CD4-positive, alpha-beta memory T cell (primary cell): ENCODE measurements at regions not wholly inside any gene's neighbourhood (a gene's known extent, or its start where the extent isn't known, plus 50 kb on each side); places are given as distances from the start of the nearest gene placed in this dataset.

Experiments used
- CTCF ChIA-PET: fragments of 350-600 bp; sonication (Branson Sonifier 250); formaldehyde crosslinking; loops from one replicate; lab custom pipeline; 2021; ENCODE audit warnings: inconsistent platforms; ENCODE audit not compliant: partially characterized antibody; lab: Charles Lee
- POLR2A ChIA-PET: fragments of 350-600 bp; sonication (Branson Sonifier 250); formaldehyde crosslinking; loops from one replicate; lab custom pipeline; 2021; ENCODE audit not compliant: partially characterized antibody; lab: Charles Lee
- DNase-seq, 5 donors: peaks; one replicate each; pipeline versions ENCODE4 v3.0.0 to v3.0.0-alpha.2; 2020 to 2022; ENCODE audit warnings: mixed read lengths in 1 of 5
- H3K27ac ChIP-seq: one replicate; pipeline ENCODE4 v1.7.0; 2013; ENCODE audit warnings: low read depth, low read length
- H3K27me3 ChIP-seq: 2 replicates; pipeline ENCODE4 v1.7.0; 2013; ENCODE audit warnings: mild to moderate bottlenecking, low read length, moderate library complexity; ENCODE audit not compliant: insufficient read depth
- H3K36me3 ChIP-seq: 2 replicates; pipeline ENCODE4 v1.7.0; 2013; ENCODE audit warnings: mild to moderate bottlenecking, low read length, moderate library complexity; ENCODE audit not compliant: insufficient read depth
- H3K4me1 ChIP-seq: 2 replicates; pipeline ENCODE4 v1.7.0; 2013; ENCODE audit warnings: mild to moderate bottlenecking, low read length, moderate library complexity; ENCODE audit not compliant: insufficient read depth
- H3K4me3 ChIP-seq, 2 donors: one replicate each; pipeline ENCODE4 v1.7.0; 2013; ENCODE audit warnings: low read length in 2 of 2, mild to moderate bottlenecking in 1 of 2
- H3K9me3 ChIP-seq, 2 donors: one replicate each; pipeline ENCODE4 v1.7.0; 2013; ENCODE audit warnings: low read length in 2 of 2, control low read depth in 1 of 2; ENCODE audit not compliant: control insufficient read depth in 1 of 2
- H3K27ac Mint-ChIP-seq, 7 donors: one replicate each; pipeline ENCODE4 v1.8.0; 2020 to 2021; ENCODE audit warnings: mixed read lengths in 7 of 7, mild to moderate bottlenecking in 6 of 7, inconsistent platforms in 3 of 7, moderate library complexity in 3 of 7
- H3K27me3 Mint-ChIP-seq, 2 donors: one replicate each; pipeline ENCODE4 v1.8.0; 2020 to 2021; ENCODE audit warnings: mixed read lengths in 2 of 2
- H3K36me3 Mint-ChIP-seq, 2 donors: one replicate each; pipeline ENCODE4 v1.8.0; 2020 to 2021; ENCODE audit warnings: mixed read lengths in 2 of 2, inconsistent platforms in 1 of 2, mild to moderate bottlenecking in 1 of 2
- H3K4me1 Mint-ChIP-seq, 4 donors: one replicate each; pipeline ENCODE4 v1.8.0; 2020 to 2021; ENCODE audit warnings: mixed read lengths in 4 of 4, mild to moderate bottlenecking in 1 of 4
- H3K4me3 Mint-ChIP-seq, 8 donors: one replicate each; pipeline ENCODE4 v1.8.0; 2020 to 2021; ENCODE audit warnings: mixed read lengths in 8 of 8, mild to moderate bottlenecking in 7 of 8, moderate library complexity in 6 of 8, inconsistent platforms in 3 of 8
- H3K9me3 Mint-ChIP-seq, 8 donors: one replicate each; pipeline ENCODE4 v1.8.0; 2020 to 2021; ENCODE audit warnings: mixed read lengths in 8 of 8, mild to moderate bottlenecking in 5 of 8, inconsistent platforms in 3 of 8, moderate library complexity in 1 of 8
- intact Hi-C: fragments of 100-400 bp; cut with micrococcal nuclease; formaldehyde crosslinking; loops from one replicate; pipeline ENCODE4 v1.15.1; 2023

DNA sequence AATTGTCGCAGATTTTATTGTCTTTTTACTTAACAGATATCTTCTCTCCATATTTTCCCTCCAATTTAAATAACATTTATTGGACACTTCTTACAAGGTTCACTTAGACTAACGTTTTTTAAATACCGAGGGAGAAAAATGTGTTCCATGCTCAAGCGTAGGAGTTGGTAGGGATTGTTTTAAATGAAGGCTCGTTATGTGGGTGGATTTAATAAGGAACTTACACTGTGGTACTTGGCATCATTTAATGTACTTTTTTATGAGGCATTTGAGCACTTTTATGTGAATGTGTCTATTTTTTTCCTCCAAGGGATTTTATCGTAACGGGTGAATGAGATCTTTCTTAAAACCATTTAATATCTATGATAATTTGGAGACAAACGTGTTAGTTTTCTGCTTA, 125.0 kb upstream of the MTHFD1L start:
- Mint-ChIP-seq H3K27ac (no peak overlapping the region), H3K9me3 (no peaks in the 10 kb centered on the region), H3K4me1 (no peaks in the 10 kb centered on the region), H3K4me3 (no peak overlapping the region), H3K36me3 (no peaks in the 10 kb centered on the region), H3K27me3 (no peaks in the 10 kb centered on the region)
- no peak overlapping the region for H3K27ac ChIP-seq
- DNase-seq: no peak
- ChIA-PET POLR2A (no interaction called here), CTCF (interaction anchor here (1.1 to 1.9 kb wide), 3 partner anchors 31 to 322 kb away, joined by 3 to 16 read pairs (median 14); no protein-coding TSS in a partner anchor)
- H3K36me3 ChIP-seq: no peaks in the 10 kb centered on the region
- intact Hi-C loops: no loop called here
- H3K27me3 ChIP-seq: no peaks in the 10 kb centered on the region
- H3K4me3 ChIP-seq: no peak overlapping the region
- no peaks in the 10 kb centered on the region for H3K9me3 ChIP-seq
- H3K4me1 ChIP-seq: no peaks in the 10 kb centered on the region

DNA sequence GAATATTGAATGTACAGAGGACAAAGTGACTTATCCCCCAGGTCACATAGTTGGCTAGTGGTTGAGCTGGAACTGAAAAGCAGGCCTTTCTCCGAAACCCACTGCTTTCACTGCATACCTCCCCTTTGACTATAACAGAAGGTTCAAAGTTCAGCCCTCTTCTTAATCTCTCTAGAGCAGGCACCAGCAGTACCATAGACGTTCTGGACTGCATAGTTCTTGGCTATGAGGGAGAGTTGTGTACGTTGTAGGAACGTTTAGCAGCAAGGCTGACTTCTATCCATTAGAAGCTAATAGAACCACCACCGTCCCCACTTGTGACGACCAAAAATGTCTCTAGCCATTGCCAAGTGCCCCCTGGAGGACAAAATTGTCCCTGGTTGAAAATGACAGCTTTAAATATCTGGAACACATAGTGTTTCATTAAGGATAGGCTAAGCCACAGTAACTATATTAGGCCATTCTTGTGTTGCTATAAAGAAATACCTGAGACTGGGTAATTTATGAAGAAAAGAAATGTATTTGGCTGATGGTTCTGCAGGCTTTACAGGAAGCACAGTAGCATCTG, 123.8 kb upstream of the MTHFD1L start:
- Mint-ChIP-seq H3K36me3 (no peaks in the 10 kb centered on the region), H3K4me3 (no peak overlapping the region), H3K9me3 (no peaks in the 10 kb centered on the region), H3K27me3 (peaks cover 0 to 1% of the 10 kb centered on the region in 2 donors), H3K27ac (no peak overlapping the region), H3K4me1 (no peaks in the 10 kb centered on the region)
- Histone ChIP-seq H3K27me3 (no peaks in the 10 kb centered on the region), H3K4me3 (no peak overlapping the region), H3K9me3 (no peaks in the 10 kb centered on the region), H3K36me3 (no peaks in the 10 kb centered on the region), H3K4me1 (no peaks in the 10 kb centered on the region), H3K27ac (no peak overlapping the region)
- POLR2A ChIA-PET: no interaction called here
- CTCF ChIA-PET: interaction anchor here (0.7 to 1.8 kb wide), 5 partner anchors 195 to 323 kb away, joined by 3 to 14 read pairs (median 4); no protein-coding TSS in a partner anchor
- intact Hi-C loops: loop anchor here (1.0 kb wide), 1 partner anchor 323 kb away; no protein-coding TSS in a partner anchor
- DNase-seq: peak in 1 of 5 donors; percentile 6

DNA sequence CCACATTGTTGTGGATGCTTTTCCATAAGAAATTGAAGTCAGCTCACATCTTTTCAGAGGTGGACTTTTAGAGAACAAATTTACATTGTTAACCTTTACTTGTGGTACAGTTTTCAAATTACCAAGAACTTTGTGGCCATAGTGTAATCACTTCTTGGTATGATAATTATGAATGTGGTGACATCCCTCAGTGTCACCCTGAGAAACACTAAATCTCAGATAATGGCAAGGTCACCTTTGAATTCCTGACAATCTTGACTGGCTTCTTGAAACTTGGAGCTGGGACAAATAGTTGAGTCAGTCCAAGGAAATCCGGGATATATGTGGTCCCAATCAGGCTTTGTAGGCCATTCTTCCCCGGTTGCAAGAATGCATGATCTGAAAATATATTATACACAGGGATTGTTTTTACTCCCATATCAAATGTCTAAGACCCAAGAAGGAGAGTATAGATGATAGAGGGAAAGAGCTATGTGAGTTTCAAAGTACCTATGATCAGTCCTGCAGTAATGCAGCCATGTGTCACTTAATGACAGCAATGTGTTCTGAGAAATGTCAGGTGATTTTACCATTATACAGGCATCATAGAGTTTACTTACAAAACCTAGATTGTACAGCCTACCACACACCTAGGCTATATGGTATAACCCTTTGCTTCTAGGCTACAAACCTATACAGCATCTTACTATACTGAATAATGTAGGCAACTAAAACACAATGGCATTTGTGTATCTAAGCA, 120.8 kb upstream of the MTHFD1L start:
- Histone ChIP-seq H3K9me3 (no peaks in the 10 kb centered on the region), H3K4me1 (no peaks in the 10 kb centered on the region), H3K36me3 (no peaks in the 10 kb centered on the region), H3K27ac (no peak overlapping the region), H3K27me3 (no peaks in the 10 kb centered on the region), H3K4me3 (no peak overlapping the region)
- Mint-ChIP-seq H3K4me3 (no peak overlapping the region), H3K27ac (no peak overlapping the region), H3K27me3 (peaks cover 0 to 1% of the 10 kb centered on the region in 2 donors), H3K9me3 (no peaks in the 10 kb centered on the region), H3K4me1 (no peaks in the 10 kb centered on the region), H3K36me3 (no peaks in the 10 kb centered on the region)
- intact Hi-C loops: no loop called here
- ChIA-PET CTCF (no interaction called here), POLR2A (no interaction called here)
- DNase-seq: no peak

DNA sequence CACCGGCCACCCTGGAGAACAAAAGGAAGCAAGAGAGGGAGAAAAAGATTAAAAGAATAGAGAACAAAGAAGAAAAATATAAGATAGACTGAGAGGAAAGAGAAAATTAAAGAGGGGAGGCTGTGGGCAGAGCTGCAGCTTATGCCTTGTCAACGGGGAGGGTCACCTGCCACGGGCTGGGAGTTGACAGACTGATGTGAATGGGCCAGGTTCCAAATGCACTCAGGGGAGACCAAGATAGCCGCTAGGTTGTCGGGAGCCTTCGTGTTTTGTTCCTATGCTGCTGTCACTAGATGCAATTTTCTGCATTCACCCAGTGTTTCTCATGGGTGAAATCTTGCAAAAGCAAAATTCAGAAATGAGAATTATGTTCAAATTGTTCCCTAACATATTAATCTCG, 119.6 kb upstream of the MTHFD1L start:
- Histone ChIP-seq H3K4me3 (no peak overlapping the region), H3K27ac (no peak overlapping the region), H3K36me3 (no peaks in the 10 kb centered on the region), H3K27me3 (no peaks in the 10 kb centered on the region), H3K4me1 (no peaks in the 10 kb centered on the region), H3K9me3 (no peaks in the 10 kb centered on the region)
- peaks cover 0 to 1% of the 10 kb centered on the region in 2 donors for H3K27me3 Mint-ChIP-seq
- H3K27ac Mint-ChIP-seq: no peak overlapping the region
- H3K4me1 Mint-ChIP-seq: no peaks in the 10 kb centered on the region
- no peak overlapping the region for H3K4me3 Mint-ChIP-seq
- intact Hi-C loops: no loop called here
- POLR2A ChIA-PET: no interaction called here
- no peaks in the 10 kb centered on the region for H3K9me3 Mint-ChIP-seq
- H3K36me3 Mint-ChIP-seq: no peaks in the 10 kb centered on the region
- CTCF ChIA-PET: no interaction called here
- DNase-seq: no peak

DNA sequence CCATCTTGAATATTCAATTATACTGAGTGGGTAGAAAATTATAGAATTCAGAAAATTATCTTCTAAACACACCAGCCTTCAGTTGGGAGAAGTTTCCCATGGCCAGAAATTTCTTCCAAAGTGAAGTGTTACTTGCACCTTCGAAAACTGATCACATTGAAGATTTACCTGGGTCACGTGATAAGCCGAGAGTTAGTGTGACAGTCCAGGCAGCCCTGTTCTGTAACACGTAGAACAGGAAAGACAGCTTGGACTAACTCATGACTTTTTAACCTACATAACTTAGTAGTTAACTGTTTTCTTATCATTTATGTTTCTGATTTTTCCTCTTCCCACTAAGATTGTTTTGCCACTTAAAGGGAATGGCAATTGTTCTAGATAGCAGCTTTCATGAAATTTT, 118.3 kb upstream of the MTHFD1L start:
- H3K27me3 Mint-ChIP-seq: peaks cover 0 to 1% of the 10 kb centered on the region in 2 donors
- H3K27me3 ChIP-seq: no peaks in the 10 kb centered on the region
- DNase-seq: no peak
- no peaks in the 10 kb centered on the region for H3K4me1 Mint-ChIP-seq
- ChIA-PET POLR2A (no interaction called here), CTCF (interaction anchor here (0.7 kb wide), 1 partner anchor 9 kb away, joined by 3 read pairs; no protein-coding TSS in a partner anchor)
- H3K9me3 ChIP-seq: no peaks in the 10 kb centered on the region
- H3K36me3 ChIP-seq: no peaks in the 10 kb centered on the region
- no peaks in the 10 kb centered on the region for H3K36me3 Mint-ChIP-seq
- H3K4me3 ChIP-seq: no peak overlapping the region
- H3K4me1 ChIP-seq: no peaks in the 10 kb centered on the region
- no peaks in the 10 kb centered on the region for H3K9me3 Mint-ChIP-seq
- no peak overlapping the region for H3K4me3 Mint-ChIP-seq
- intact Hi-C loops: no loop called here
- H3K27ac ChIP-seq: no peak overlapping the region
- H3K27ac Mint-ChIP-seq: no peak overlapping the region

DNA sequence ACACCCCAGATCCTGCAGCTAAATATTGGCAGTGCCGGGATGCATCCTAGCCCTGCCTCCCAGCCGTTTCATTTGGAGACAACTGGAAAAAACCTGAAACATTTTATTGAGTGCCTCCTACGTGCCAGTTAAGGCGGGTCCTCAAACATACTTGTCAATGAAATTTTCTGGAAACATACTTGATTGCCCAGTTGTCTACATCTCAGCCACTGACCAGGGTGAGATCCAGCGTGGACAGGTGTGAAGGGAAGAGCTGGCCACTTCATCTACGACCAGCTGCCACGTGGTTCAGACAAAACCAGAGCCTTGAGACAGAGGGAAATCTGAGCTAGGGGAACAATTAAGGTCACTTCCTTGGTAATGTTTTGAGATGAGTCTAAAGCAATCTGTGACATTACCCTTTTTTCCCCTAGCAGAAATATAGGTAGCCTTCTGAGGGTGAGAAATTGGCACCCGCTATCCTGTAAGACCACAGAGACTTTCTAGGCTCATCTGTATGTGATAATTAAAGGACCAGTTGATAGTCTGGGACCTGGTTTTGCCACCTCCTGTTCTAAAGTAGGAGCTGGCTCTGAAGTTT, 116.3 kb upstream of the MTHFD1L start:
- no peaks in the 10 kb centered on the region for H3K4me1 ChIP-seq
- intact Hi-C loops: no loop called here
- no peak overlapping the region for H3K27ac ChIP-seq
- Mint-ChIP-seq H3K27ac (no peak overlapping the region), H3K4me1 (no peaks in the 10 kb centered on the region), H3K4me3 (no peak overlapping the region), H3K36me3 (no peaks in the 10 kb centered on the region), H3K9me3 (no peaks in the 10 kb centered on the region), H3K27me3 (peaks cover 0 to 1% of the 10 kb centered on the region in 2 donors)
- CTCF ChIA-PET: interaction anchor here (0.6 kb wide), 1 partner anchor 10 kb away, joined by 3 read pairs; no protein-coding TSS in a partner anchor
- no peak overlapping the region for H3K4me3 ChIP-seq
- H3K36me3 ChIP-seq: no peaks in the 10 kb centered on the region
- H3K27me3 ChIP-seq: no peaks in the 10 kb centered on the region
- H3K9me3 ChIP-seq: no peaks in the 10 kb centered on the region
- POLR2A ChIA-PET: no interaction called here
- DNase-seq: no peak

DNA sequence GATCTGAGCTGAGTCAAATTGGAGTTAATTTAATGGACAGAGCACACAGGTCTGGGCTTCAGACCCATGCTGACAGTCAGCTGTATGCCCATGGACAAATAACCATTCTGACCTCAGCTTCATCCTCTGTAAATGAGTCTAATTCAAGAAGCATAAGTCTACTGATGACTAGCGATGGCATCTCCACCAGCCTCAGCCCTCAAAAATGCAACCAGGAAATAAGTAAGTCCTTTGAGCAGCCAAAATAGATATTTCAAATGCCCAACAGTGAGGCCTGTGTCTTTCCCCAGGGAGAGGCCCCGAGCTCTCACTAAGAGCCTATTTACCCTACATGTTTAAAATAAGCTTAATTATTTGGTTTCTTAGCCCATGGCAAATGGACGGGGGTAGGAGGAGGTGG, 114.2 kb upstream of the MTHFD1L start:
- no peaks in the 10 kb centered on the region for H3K4me1 Mint-ChIP-seq
- no peaks in the 10 kb centered on the region for H3K9me3 Mint-ChIP-seq
- Histone ChIP-seq H3K9me3 (no peaks in the 10 kb centered on the region), H3K27me3 (no peaks in the 10 kb centered on the region), H3K4me3 (no peak overlapping the region), H3K36me3 (no peaks in the 10 kb centered on the region), H3K4me1 (no peaks in the 10 kb centered on the region), H3K27ac (no peak overlapping the region)
- H3K4me3 Mint-ChIP-seq: no peak overlapping the region
- ChIA-PET CTCF (no interaction called here), POLR2A (no interaction called here)
- intact Hi-C loops: no loop called here
- H3K27me3 Mint-ChIP-seq: no peaks in the 10 kb centered on the region
- no peak for DNase-seq
- no peak overlapping the region for H3K27ac Mint-ChIP-seq
- H3K36me3 Mint-ChIP-seq: no peaks in the 10 kb centered on the region
